Mesothelial cell of epicardium (in vitro differentiated cells): ENCODE measurements at regions not wholly inside any gene's neighbourhood (a gene's known extent, or its start where the extent isn't known, plus 50 kb on each side); places are given as distances from the start of the nearest gene placed in this dataset.

ENCODE experiments used
- DNase-seq, 2 experiments: peaks; one replicate each; pipeline ENCODE4 v3.0.0; 2021; ENCODE audit warnings: low spot score in 2 of 2; ENCODE audit not compliant: unreplicated experiment in 2 of 2
- H3K27ac Mint-ChIP-seq: 2 replicates; pipeline ENCODE4 v1.8.0; 2021; ENCODE audit warnings: mixed read lengths
- H3K27me3 Mint-ChIP-seq: 2 replicates; pipeline ENCODE4 v1.8.0; 2021; ENCODE audit warnings: low read depth, mixed read lengths
- H3K36me3 Mint-ChIP-seq: 2 replicates; pipeline ENCODE4 v1.8.0; 2021; ENCODE audit warnings: mixed read lengths
- H3K4me1 Mint-ChIP-seq: 2 replicates; pipeline ENCODE4 v1.8.0; 2021; ENCODE audit warnings: mixed read lengths
- H3K4me3 Mint-ChIP-seq: 2 replicates; pipeline ENCODE4 v1.8.0; 2021; ENCODE audit warnings: mild to moderate bottlenecking, moderate library complexity, mixed read lengths
- H3K9me3 Mint-ChIP-seq: 2 replicates; pipeline ENCODE4 v1.8.0; 2021; ENCODE audit warnings: mixed read lengths
- CTCF ChIP-seq: fragments of 200-600 bp; sonication (generic); IDR thresholded peaks from one replicate; pipeline ENCODE4 v1.5.0; 2021; ENCODE audit warnings: antibody characterized with exemption; ENCODE audit not compliant: unreplicated experiment

- no peak for TF ChIP-seq CTCF
- Mint-ChIP-seq H3K4me3 (no peak overlapping the region), H3K36me3 (peaks cover 2% of the 10 kb centered on the region), H3K4me1 (no peaks in the 10 kb centered on the region), H3K27me3 (no peaks in the 10 kb centered on the region), H3K9me3 (peaks cover 53% of the 10 kb centered on the region), H3K27ac (no peak overlapping the region)
- DNase-seq: no peak
Observed at GRCh38 chrX:125505207-125505606, 185.5 kb downstream of the TEX13C start.

GRCh38 chrX:125507119-125507518 lies 187.4 kb downstream of the TEX13C start:
- no peaks in the 10 kb centered on the region for H3K4me1 Mint-ChIP-seq
- H3K27ac Mint-ChIP-seq: no peak overlapping the region
- TF ChIP-seq CTCF: no peak
- H3K27me3 Mint-ChIP-seq: no peaks in the 10 kb centered on the region
- H3K4me3 Mint-ChIP-seq: no peak overlapping the region
- H3K36me3 Mint-ChIP-seq: peaks cover 2% of the 10 kb centered on the region
- no peak for DNase-seq
- peaks cover 35% of the 10 kb centered on the region for H3K9me3 Mint-ChIP-seq

- Mint-ChIP-seq H3K27ac (no peak overlapping the region), H3K4me1 (no peaks in the 10 kb centered on the region), H3K36me3 (no peaks in the 10 kb centered on the region), H3K9me3 (peaks cover 9% of the 10 kb centered on the region), H3K27me3 (no peaks in the 10 kb centered on the region), H3K4me3 (no peak overlapping the region)
- DNase-seq: no peak
- TF ChIP-seq CTCF: no peak
Observed at GRCh38 chrX:125520029-125520428, 200.4 kb downstream of the TEX13C start.

- Mint-ChIP-seq H3K9me3 (peaks cover 14% of the 10 kb centered on the region), H3K27ac (no peak overlapping the region), H3K27me3 (no peaks in the 10 kb centered on the region), H3K4me1 (no peaks in the 10 kb centered on the region), H3K36me3 (no peaks in the 10 kb centered on the region), H3K4me3 (no peak overlapping the region)
- TF ChIP-seq CTCF: no peak
- no peak for DNase-seq
Observed at GRCh38 chrX:125522752-125523151, 203.1 kb downstream of the TEX13C start.

GRCh38 chrX:125532411-125533089 lies 212.9 kb downstream of the TEX13C start:
- Mint-ChIP-seq H3K4me1 (no peaks in the 10 kb centered on the region), H3K9me3 (peaks cover 23% of the 10 kb centered on the region), H3K4me3 (no peak overlapping the region), H3K27ac (no peak overlapping the region), H3K27me3 (no peaks in the 10 kb centered on the region), H3K36me3 (no peaks in the 10 kb centered on the region)
- no peak for TF ChIP-seq CTCF
- DNase-seq: no peak

GRCh38 chrX:125533352-125533751 lies 213.7 kb downstream of the TEX13C start:
- H3K9me3 Mint-ChIP-seq: peaks cover 24% of the 10 kb centered on the region

More at GRCh38 chrX:125533352-125533751, 213.7 kb downstream of the TEX13C start:
- no peak for DNase-seq
- H3K36me3 Mint-ChIP-seq: no peaks in the 10 kb centered on the region
- no peak for TF ChIP-seq CTCF
- H3K27me3 Mint-ChIP-seq: no peaks in the 10 kb centered on the region
- no peak overlapping the region for H3K4me3 Mint-ChIP-seq
- no peaks in the 10 kb centered on the region for H3K4me1 Mint-ChIP-seq
- no peak overlapping the region for H3K27ac Mint-ChIP-seq
